Endothelial cell of umbilical vein (primary cell): ENCODE measurements at regions not wholly inside any gene's neighbourhood (a gene's known extent, or its start where the extent isn't known, plus 50 kb on each side); places are given as distances from the start of the nearest gene placed in this dataset.

Source experiments
- BruUV-seq: library from RNA; stranded (reverse); fragments of 400-500 nt; replicated peaks from 2 replicates; lab custom pipeline; 2021; lab: Mats Ljungman, UMichigan
- CTCF ChIA-PET: fragments of 300-600, 350-600 bp; sonication (Branson Sonifier 250); formaldehyde crosslinking; loops from one replicate; lab custom pipeline; 2021; ENCODE audit warnings: antibody characterized with exemption, inconsistent platforms; lab: Charles Lee
- POLR2A ChIA-PET: fragments of 300-600, 350-600 bp; sonication (Branson Sonifier 250); formaldehyde crosslinking; loops from one replicate; lab custom pipeline; 2021; ENCODE audit warnings: antibody characterized with exemption, inconsistent platforms; lab: Charles Lee
- DNase-seq: peaks from one replicate; pipeline ENCODE4 v3.0.0-alpha.2; 2011; ENCODE audit warnings: low read depth, low spot score
- FAIRE-seq: peaks from 2 replicates; lab custom pipeline; 2011; peaks lifted over from hg19 to GRCh38; lab: Jason Lieb, UNC
- H2AFZ ChIP-seq: 2 replicates; pipeline ENCODE4 v1.6.0; 2012; ENCODE audit warnings: low read depth, low read length, control low read depth, inconsistent platforms
- H3K27ac ChIP-seq: 2 replicates; pipeline ENCODE4 v1.5.1; 2011; ENCODE audit warnings: low read depth, mild to moderate bottlenecking, control low read depth, low read length, moderate library complexity; ENCODE audit not compliant: insufficient read depth
- H3K27me3 ChIP-seq, 2 experiments: 2 replicates each; pipeline versions ENCODE4 v1.6.0 to v1.6.1; 2011; ENCODE audit warnings: low read length in 2 of 2, mixed read lengths in 1 of 2; ENCODE audit not compliant: control insufficient read depth in 2 of 2, insufficient read depth in 2 of 2
- H3K36me3 ChIP-seq, 2 experiments: 2 replicates in 1 of 2; 3 replicates in 1 of 2; pipeline ENCODE4 v1.5.1; 2011; ENCODE audit warnings: low read length in 2 of 2, mild to moderate bottlenecking in 1 of 2, moderate library complexity in 1 of 2; ENCODE audit not compliant: control insufficient read depth in 2 of 2, insufficient read depth in 2 of 2; ENCODE audit errors: extremely low read depth in 1 of 2
- H3K4me1 ChIP-seq: 3 replicates; pipeline ENCODE4 v1.5.1; 2011; ENCODE audit warnings: mild to moderate bottlenecking, low read length; ENCODE audit not compliant: control insufficient read depth, insufficient read depth; ENCODE audit errors: extremely low read depth
- H3K4me2 ChIP-seq: 2 replicates; pipeline ENCODE4 v1.6.1; 2011; ENCODE audit warnings: low read length, control low read depth, mixed read lengths; ENCODE audit not compliant: insufficient read depth
- H3K4me3 ChIP-seq, 3 experiments: fragments of 200-600 bp in 1 of 3; sonication (generic), shearing (Covaris generic) in 1 of 3; replicated peaks in 1 of 3; 2 replicates each; pipeline ENCODE4 v1.5.1; 2011 to 2016; ENCODE audit warnings: control low read depth in 3 of 3, low read length in 3 of 3, mild to moderate bottlenecking in 2 of 3, inconsistent platforms in 1 of 3, low read depth in 1 of 3, moderate library complexity in 1 of 3; ENCODE audit not compliant: insufficient read depth in 1 of 3
- H3K79me2 ChIP-seq: 2 replicates; pipeline ENCODE4 v1.6.0; 2012; ENCODE audit warnings: low read length, inconsistent platforms; ENCODE audit not compliant: control insufficient read depth, insufficient read depth
- H3K9ac ChIP-seq: replicated peaks from 2 replicates; pipeline ENCODE3; 2011; ENCODE audit warnings: low read length, control low read depth; ENCODE audit not compliant: insufficient read depth; ENCODE audit errors: extremely low read depth
- H3K9me1 ChIP-seq: replicated peaks from 3 replicates; pipeline ENCODE4 v1.6.0; 2011; ENCODE audit warnings: mild to moderate bottlenecking, low read length; ENCODE audit not compliant: control insufficient read depth, insufficient read depth; ENCODE audit errors: extremely low read depth
- H3K9me3 ChIP-seq: replicated peaks from 2 replicates; pipeline ENCODE4 v1.5.1; 2012; ENCODE audit warnings: low read length, inconsistent platforms; ENCODE audit not compliant: control insufficient read depth, insufficient read depth
- H4K20me1 ChIP-seq: replicated peaks from 2 replicates; pipeline ENCODE3; 2011; ENCODE audit warnings: mild to moderate bottlenecking, low read length; ENCODE audit not compliant: control insufficient read depth, insufficient read depth; ENCODE audit errors: extremely low read depth
- EZH2 ChIP-seq: IDR thresholded peaks from 2 replicates; pipeline ENCODE4 v1.6.1; 2012; ENCODE audit warnings: borderline replicate concordance, low read depth, mild to moderate bottlenecking, moderate library complexity, low read length, inconsistent platforms; ENCODE audit not compliant: severe bottlenecking
- FOS ChIP-seq: IDR thresholded peaks from 2 replicates; pipeline ENCODE4 v1.6.1; 2011; ENCODE audit warnings: mild to moderate bottlenecking, low read length, moderate library complexity, borderline replicate concordance; ENCODE audit not compliant: insufficient read depth
- GATA2 ChIP-seq: IDR thresholded peaks from 2 replicates; pipeline ENCODE4 v1.7.0; 2011; ENCODE audit warnings: low read depth, mild to moderate bottlenecking, moderate library complexity, mixed read lengths, low read length; ENCODE audit not compliant: insufficient read length, insufficient read depth
- JUN ChIP-seq: IDR thresholded peaks from 2 replicates; pipeline ENCODE4 v1.6.1; 2011; ENCODE audit warnings: borderline replicate concordance, low read depth; ENCODE audit not compliant: insufficient read length, insufficient read depth
- MYC ChIP-seq: IDR thresholded peaks from one replicate; pipeline ENCODE4 v1.6.1; 2011; ENCODE audit warnings: mild to moderate bottlenecking, low read depth, low read length
- POLR2A ChIP-seq: IDR thresholded peaks from 2 replicates; pipeline ENCODE4 v1.6.1; 2012; ENCODE audit warnings: low read depth, mild to moderate bottlenecking, control low read depth, low read length
- POLR2AphosphoS5 ChIP-seq: IDR thresholded peaks from 2 replicates; pipeline ENCODE4 v1.6.1; 2012; ENCODE audit warnings: low read depth, mild to moderate bottlenecking, control low read depth, low read length, moderate library complexity; ENCODE audit not compliant: insufficient read depth
- dilution Hi-C: fragments of 300-500 bp; cut with MboI; formaldehyde crosslinking; loops from one replicate; pipeline ENCODE4 v1.15.0; 2019; ENCODE audit warnings: low sequenced_read_pairs; ENCODE audit not compliant: extremely low pct_ligation_motif_present
- intact Hi-C: fragments of 100-400 bp; cut with micrococcal nuclease; formaldehyde crosslinking; loops from one replicate; pipeline ENCODE4 v1.10.0; 2022
- TF ChIP-seq, protein P1 (sequence below): IDR thresholded peaks from 2 replicates; pipeline ENCODE4 v1.6.1; 2011; ENCODE audit not compliant: insufficient read depth, insufficient read length
- TF ChIP-seq, protein P2 (sequence below), 2 donors: IDR thresholded peaks; 1 replicate in 1 of 2; 2 replicates in 1 of 2; pipeline ENCODE4 v1.5.1; 2011; ENCODE audit warnings: low read length in 2 of 2, mild to moderate bottlenecking in 2 of 2, moderate library complexity in 2 of 2, control low read depth in 1 of 2, inconsistent platforms in 1 of 2, low read depth in 1 of 2; ENCODE audit not compliant: insufficient read depth in 1 of 2; ENCODE audit errors: extremely low read depth in 1 of 2

DNA sequence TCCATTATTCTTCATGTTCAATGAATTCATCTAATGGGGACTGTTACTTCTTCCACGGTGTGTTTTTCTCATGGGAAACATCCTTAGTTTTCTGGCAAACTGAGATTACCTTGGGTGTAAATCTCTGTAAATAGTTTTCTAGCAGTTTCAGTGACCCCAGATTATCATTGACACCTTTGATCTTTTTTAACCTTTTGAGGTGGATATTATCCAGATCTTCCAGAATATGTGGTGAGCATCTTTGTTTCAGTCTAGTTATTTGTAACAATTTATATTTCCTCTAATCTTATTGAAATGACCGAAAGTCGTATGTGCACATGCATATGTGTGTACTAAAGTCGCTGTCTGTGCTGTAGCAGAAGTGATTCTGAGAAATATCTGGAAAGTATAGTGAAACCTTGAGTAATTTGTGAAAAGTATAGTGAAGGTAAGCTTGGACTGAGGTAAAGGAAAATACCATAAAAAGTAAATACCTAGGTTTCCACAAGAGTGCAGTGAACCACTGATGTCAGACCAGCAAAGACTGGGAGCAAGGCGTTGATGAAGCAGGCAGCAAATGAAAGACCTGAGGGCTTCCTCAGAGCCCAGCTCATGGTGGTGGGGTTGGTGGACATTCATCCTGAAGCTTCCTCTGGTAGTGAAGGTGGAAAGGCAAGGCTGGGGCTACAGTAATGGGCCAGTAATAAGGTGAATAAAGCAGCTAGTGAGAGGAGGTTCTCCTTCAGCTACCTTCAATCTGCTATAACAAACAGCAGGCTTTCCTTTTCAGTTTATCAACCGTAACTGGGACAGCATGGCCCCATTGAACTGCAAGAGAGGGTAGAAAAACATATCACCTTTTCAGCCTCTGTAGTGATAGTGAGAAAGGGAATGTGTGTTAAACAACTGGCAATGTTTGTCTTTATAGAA is 480.2 kb upstream of the FBXO33 start:
- Histone ChIP-seq H3K9me1 (no peaks in the 10 kb centered on the region), H2AFZ (no peak overlapping the region), H3K9me3 (no peaks in the 10 kb centered on the region), H3K4me3 (no peak overlapping the region), H3K27ac (no peak overlapping the region), H4K20me1 (no peaks in the 10 kb centered on the region), H3K79me2 (no peaks in the 10 kb centered on the region), H3K36me3 (no peaks in the 10 kb centered on the region), H3K9ac (no peak overlapping the region), H3K27me3 (no peaks in the 10 kb centered on the region), H3K4me1 (no peaks in the 10 kb centered on the region), H3K4me2 (no peak overlapping the region)
- CTCF ChIA-PET: no interaction called here
- DNase-seq (no peak), FAIRE-seq (no peak)
- intact Hi-C loops (no loop called here), dilution Hi-C loops (no loop called here)
- no TSS peak for BruUV-seq
- TF ChIP-seq FOS (no peak), GATA2 (no peak), EZH2 (no peak), JUN (no peak), POLR2AphosphoS5 (no peak), MYC (no peak), POLR2A (no peak)
- TF ChIP-seq, protein P1, sequence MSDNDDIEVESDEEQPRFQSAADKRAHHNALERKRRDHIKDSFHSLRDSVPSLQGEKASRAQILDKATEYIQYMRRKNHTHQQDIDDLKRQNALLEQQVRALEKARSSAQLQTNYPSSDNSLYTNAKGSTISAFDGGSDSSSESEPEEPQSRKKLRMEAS: no peak
- TF ChIP-seq, protein P2, sequence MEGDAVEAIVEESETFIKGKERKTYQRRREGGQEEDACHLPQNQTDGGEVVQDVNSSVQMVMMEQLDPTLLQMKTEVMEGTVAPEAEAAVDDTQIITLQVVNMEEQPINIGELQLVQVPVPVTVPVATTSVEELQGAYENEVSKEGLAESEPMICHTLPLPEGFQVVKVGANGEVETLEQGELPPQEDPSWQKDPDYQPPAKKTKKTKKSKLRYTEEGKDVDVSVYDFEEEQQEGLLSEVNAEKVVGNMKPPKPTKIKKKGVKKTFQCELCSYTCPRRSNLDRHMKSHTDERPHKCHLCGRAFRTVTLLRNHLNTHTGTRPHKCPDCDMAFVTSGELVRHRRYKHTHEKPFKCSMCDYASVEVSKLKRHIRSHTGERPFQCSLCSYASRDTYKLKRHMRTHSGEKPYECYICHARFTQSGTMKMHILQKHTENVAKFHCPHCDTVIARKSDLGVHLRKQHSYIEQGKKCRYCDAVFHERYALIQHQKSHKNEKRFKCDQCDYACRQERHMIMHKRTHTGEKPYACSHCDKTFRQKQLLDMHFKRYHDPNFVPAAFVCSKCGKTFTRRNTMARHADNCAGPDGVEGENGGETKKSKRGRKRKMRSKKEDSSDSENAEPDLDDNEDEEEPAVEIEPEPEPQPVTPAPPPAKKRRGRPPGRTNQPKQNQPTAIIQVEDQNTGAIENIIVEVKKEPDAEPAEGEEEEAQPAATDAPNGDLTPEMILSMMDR (IDR thresholded peaks at IDR 0.05; ENCODE audit: extremely low read depth in 1 of 2, insufficient read depth in 1 of 2, low read depth in 1 of 2, low read length in 2 of 2): no peak
- POLR2A ChIA-PET: no interaction called here
